HG03025 (cell line): ENCODE measurements at regions not wholly inside any gene's neighbourhood (a gene's known extent, or its start where the extent isn't known, plus 50 kb on each side); places are given as distances from the start of the nearest gene placed in this dataset.

Experiments
- ATAC-seq: cut with Tn5 transposase; IDR thresholded peaks from one replicate; pipeline ENCODE4 v1.9.1; 2021; ENCODE audit warnings: mild to moderate bottlenecking, moderate library complexity; ENCODE audit not compliant: unreplicated experiment, low FRiP score

DNA sequence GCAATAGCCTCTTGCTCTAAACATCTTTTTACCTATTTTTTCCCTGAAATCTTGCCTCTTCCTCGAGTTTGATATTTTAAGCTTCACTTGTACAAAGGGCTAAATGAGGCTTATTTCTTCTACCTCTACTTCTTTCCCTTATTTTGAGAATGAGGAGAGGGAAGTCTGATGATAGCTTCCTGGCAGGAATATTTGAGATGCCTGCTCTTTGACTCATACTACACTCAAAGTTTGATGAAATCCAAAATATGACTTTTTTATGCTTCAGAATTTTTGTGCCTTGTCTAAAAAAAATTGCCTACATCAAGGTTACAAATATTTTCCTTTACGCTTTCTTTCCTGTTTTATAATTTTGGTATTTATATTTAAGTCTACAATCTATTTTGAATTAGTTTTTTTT, 624.4 kb upstream of the PLXNA2 start:
- ATAC-seq, result no peak

DNA sequence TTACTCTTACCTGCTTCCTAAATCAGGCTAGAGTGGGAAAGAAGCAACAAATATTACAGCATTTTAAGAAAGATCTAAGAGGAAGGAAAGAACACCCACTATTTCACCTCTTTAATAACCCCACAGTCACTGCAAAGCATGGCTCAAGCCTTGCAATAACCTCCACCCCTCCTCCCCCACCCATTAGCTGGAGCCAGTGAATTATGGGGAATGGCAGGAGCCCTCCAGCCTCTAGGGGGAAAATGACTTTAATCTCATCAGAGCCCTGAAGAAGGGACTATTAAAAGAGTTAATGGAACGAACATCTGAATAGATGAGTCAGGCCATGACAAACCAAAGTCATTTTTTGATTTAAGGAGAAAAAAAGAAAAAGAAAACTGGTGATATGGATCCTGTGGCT, 630.7 kb upstream of the PLXNA2 start:
- no peak for ATAC-seq

GRCh38 chr1:208879022-208879421, 634.8 kb upstream of the PLXNA2 start:
- no peak for ATAC-seq

DNA sequence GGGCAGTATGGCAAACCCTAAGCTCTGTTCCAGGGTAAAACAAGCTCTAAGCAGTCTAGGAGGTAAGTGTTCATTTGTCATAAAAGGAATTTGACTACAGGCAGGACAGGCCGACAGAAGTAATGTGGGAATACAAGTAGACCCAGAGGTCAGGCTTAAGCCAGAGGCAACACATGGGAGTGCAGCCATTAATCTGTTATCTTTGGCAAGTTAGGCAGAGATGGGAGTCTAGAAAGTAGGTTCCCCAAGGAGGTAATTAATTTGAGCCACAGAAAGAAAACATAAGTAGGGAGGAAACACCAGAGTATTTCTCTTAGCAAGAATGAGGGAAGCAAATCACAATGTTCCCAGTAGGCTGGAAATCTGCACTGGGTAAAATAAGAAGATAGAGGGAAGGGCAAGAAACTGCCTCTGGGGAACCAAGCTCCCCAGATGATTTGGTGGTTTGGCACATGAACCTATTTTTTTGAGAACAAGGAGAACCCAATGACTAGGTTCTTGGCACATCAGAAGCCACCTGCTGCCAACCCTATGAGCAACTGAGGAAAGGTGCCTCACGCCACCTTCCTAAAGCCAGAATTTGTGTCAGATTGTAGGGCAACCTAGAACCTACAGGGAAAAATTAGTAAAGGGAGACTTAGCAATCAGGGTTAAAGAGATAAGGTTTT, 636.4 kb upstream of the PLXNA2 start:
- ATAC-seq, result no peak

DNA sequence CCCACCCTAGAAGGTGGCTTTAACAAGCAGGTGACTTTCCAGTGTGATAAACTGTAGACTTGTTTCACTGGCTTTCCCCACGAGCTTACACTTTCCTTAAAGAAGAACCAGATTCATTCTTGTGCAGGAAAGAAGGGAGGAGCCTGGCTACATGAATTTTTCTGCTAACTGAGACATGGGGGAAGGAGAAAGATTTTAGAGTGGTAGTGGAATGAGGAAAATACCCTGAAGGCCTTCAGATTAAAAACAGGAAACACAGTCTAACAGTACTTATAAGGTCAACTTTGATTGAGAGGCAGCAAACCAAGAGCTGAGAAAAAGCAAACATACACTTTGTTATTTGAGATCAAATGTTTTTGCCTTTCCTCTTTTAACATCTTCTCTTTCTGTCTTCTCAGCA, 640.9 kb upstream of the PLXNA2 start:
- ATAC-seq, result no peak

GRCh38 chr1:208885650-208886049, 641.5 kb upstream of the PLXNA2 start:
- no peak for ATAC-seq

DNA sequence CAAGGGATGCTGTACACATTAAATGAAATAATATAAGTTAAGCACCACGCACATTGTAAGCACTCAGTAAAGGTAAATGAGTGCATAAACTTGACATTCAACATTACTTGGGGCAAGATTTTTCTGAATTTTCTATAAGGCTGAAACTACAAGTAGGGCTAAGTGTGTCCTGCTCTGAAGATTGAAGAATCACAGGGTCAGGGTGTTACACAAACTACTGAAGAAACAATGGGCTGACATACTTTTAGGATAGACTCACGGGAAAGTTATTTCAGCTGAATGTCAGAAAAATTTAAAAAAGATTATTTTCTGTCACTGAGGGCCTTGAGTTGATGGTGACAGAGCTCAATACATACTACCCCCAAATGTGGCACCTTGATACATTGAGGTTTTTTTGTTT, 644.2 kb upstream of the PLXNA2 start:
- ATAC-seq, result no peak

DNA sequence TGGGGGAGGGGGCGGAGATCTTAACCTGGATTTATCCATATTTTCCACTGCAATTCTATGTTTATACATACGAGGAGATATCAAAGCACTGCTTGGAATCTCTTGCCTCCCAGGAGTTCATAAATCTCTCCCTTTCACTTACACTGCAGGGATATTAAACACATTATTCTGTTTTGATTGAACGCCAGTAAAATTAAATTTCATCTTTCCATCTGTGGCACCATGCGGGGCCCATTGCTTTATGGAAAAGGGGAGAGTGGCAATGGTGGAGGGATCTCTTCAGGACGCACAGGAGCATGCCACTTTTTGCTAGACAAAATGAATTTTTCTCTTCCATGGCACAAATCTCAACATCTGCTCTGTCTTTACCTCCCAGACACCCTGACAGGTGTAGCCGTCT, 648.0 kb upstream of the PLXNA2 start:
- no peak for ATAC-seq

DNA sequence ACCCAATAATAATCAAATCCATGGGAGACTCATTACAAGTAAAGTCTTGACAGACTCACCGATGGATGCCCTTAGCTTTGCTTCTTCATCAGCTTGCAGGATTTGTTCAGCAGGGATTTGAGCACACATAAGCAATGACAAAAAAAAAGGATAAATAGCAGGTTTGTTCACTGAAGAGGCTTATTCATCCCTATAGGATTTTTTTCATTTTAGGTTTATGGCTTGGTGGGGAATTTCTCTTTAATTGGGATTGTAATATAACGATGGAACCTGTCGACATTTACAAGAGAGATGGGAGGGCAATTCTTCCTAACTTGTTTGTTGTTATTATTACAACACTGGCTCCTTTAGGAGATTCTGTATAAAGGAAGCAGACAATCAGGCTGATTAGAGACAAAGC, 649.1 kb upstream of the PLXNA2 start:
- ATAC-seq, result no peak

- ATAC-seq, result no peak
Observed at GRCh38 chr1:208895181-208895580, 651.0 kb upstream of the PLXNA2 start.

DNA sequence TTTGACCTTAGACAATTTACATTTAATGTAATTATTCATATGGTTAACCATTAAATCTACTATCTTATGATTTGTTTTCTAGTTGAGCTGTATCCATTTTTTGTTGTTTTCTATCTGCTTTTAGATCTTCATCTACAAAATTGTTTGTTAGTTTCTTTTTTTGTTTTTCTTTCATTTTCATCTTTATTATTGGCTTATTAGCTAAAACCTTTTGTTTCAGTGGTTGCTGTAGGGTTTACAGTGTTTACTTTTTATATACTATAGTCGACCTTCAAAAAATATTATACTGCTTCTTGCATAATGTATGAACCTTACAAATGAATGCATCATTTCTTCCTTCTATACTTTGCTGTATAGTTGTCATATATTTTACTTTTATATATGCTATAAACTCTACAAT, 651.6 kb upstream of the PLXNA2 start:
- no peak for ATAC-seq

GRCh38 chr1:208896768-208897167, 652.6 kb upstream of the PLXNA2 start:
- no peak for ATAC-seq

- no peak for ATAC-seq
Observed at GRCh38 chr1:208899438-208899837, 655.3 kb upstream of the PLXNA2 start.

- ATAC-seq, result no peak
Observed at GRCh38 chr1:208903251-208903905, 659.2 kb upstream of the PLXNA2 start.

DNA sequence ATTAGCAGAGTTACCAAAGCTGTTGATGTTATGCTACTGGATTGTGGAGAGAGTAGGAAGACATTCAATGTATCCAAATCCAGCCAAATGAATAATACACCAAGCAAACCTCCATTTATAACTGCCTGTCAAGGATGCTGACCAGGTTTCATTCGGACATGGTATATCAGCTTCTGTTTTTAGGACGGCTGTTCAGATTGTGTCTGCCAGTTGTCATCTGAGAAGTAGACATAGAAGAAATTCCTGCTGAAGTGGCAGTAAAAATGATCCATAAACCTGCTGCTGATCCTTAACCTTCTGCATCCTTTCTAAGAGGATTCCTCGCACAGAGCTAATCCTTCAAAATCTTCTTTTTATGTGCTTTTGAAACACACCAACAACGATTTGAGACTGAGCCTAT, 663.6 kb upstream of the PLXNA2 start:
- no peak for ATAC-seq

- no peak for ATAC-seq
Observed at GRCh38 chr1:208909011-208909984, 665.1 kb upstream of the PLXNA2 start.

- no peak for ATAC-seq
Observed at GRCh38 chr1:208910161-208910560, 666.0 kb upstream of the PLXNA2 start.

DNA sequence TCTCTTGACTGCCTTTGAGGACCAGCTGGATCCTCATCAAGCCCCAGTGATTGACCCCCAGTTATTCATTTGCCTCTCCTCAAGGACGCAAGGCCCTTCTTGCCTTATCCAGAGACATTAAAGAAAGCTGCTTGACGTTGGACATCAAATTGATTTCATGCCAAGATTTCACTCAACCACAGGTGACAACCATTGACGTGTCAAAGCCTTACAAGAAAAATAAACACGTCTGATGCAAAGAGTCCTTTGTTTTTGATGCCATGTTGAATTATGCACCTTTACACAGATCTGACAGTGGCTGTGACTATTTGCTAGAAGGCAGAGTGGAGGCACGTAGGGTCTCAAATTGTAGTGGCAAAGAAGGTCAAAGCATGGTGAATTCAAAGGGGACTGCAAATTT, 666.2 kb upstream of the CAMK1G start:
- ATAC-seq, result no peak

- no peak for ATAC-seq
Observed at GRCh38 chr1:208917723-208918122, 665.8 kb upstream of the CAMK1G start.

DNA sequence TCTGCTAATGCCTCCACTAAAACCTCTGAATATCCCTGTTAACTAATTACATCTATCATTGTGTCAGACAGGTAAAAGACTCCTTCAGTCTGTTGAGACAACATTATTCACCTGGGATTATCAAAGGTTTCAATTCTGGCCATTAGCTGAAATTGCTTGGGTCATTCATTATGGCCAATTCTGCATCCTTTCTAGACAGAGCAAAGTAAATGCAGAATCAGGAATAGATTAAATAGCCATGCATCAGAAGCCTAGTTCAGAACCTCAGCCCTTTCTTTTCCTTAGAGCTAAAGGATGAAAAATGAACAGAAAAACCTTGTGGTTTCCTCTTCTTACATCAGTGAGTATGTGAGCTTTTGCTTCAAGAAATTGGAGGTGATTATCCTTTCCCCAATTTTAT, 665.4 kb upstream of the CAMK1G start:
- ATAC-seq, result no peak

- no peak for ATAC-seq
Observed at GRCh38 chr1:208919371-208919770, 664.1 kb upstream of the CAMK1G start.
